GM12872 (cell line): ENCODE measurements at regions not wholly inside any gene's neighbourhood (a gene's known extent, or its start where the extent isn't known, plus 50 kb on each side); places are given as distances from the start of the nearest gene placed in this dataset.
A peak's percentile ranks its signal among the peaks of the same experiment; 100 is the strongest.

Experiments
- CTCF ChIP-seq: IDR thresholded peaks from 3 replicates; pipeline ENCODE4 v1.5.1; 2011; ENCODE audit warnings: low read depth, mild to moderate bottlenecking, low read length, moderate library complexity; ENCODE audit not compliant: insufficient read depth

- no peak for TF ChIP-seq CTCF
Measured at GRCh38 chrX:20451929-20452328, 185.2 kb upstream of the RPS6KA3 start.

DNA sequence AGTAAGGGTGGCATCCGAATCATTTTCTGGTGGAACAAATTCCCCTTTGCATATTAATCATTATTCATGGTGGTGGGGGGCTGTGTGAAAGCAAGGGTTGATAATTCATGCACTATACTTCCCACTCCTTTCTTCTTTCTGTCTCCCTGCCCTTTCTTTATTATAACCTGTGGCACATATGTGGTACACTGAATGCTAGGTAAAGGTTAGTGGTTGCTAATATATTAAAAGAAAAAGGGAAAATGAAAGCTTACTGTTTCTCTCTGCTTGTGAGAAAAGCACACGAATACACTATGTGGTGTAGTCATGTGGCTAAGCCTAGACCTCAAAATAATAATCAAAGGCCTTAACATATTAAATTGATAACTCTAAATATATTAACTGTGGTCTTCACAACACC, 178.4 kb upstream of the RPS6KA3 start:
- no peak for TF ChIP-seq CTCF

DNA sequence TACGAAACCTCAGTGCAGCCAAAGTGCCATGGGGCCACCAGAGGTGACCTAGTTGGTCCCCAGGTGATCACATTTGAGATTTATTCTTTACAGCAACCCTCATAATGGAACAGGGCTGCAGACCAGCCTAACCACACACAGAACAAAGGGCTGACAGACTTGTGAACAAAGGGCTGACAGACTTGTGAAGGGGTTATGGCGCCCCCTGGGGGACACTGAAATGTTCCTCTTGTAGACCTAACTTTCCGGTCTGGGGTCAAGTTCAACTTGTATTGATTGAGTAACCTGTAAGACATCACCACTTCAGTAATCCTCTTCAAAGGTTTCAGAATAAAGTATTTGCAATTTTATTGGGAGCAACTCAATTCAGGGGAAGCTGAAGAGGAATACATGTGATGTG, 175.9 kb upstream of the RPS6KA3 start:
- TF ChIP-seq CTCF, result peak; percentile 68

GRCh38 chrX:20441123-20441522, 174.4 kb upstream of the RPS6KA3 start:
- TF ChIP-seq CTCF, result no peak

GRCh38 chrX:20438871-20439526, 172.3 kb upstream of the RPS6KA3 start:
- TF ChIP-seq CTCF, result no peak

- no peak for TF ChIP-seq CTCF
Measured at GRCh38 chrX:20437683-20438082, 171.0 kb upstream of the RPS6KA3 start.

DNA sequence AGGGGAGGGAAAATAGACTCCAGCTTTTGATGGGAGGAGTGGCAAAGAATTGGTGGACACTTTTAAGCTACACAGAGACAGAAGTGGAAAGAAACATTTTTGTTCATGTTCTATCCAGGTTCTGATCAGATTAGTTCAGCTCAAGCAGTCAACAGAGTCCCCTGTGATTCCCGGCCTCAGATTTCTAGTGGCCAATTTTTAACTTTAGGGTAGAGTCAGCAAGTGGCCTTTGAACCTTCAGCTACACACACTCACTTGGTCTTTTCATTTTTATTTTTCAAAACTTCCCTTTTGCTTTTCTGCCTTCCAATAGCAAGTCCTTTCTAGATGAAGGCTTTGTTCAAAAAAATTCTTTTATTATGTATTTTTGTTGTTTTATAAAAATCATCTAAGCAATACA, 169.2 kb upstream of the RPS6KA3 start:
- no peak for TF ChIP-seq CTCF

- no peak for TF ChIP-seq CTCF
Measured at GRCh38 chrX:20434986-20435385, 168.3 kb upstream of the RPS6KA3 start.
